Ovary (tissue), 7 donors: ENCODE measurements at regions not wholly inside any gene's neighbourhood (a gene's known extent, or its start where the extent isn't known, plus 50 kb on each side); places are given as distances from the start of the nearest gene placed in this dataset.

ENCODE experiments used
- DNase-seq, 5 donors: peaks; one replicate each; pipeline ENCODE4 v3.0.0-alpha.2; 2019 to 2020
- H3K27ac ChIP-seq, 2 donors: fragments of 200-600 bp; one replicate each; pipeline versions ENCODE4 v1.5.1 to v1.8.0; 2019 to 2022
- H3K27me3 ChIP-seq: fragments of 200-600 bp; one replicate; pipeline ENCODE4 v1.8.0; 2022
- H3K36me3 ChIP-seq: fragments of 200-600 bp; sonication (generic); one replicate; pipeline ENCODE4 v1.5.1; 2019
- H3K4me1 ChIP-seq: one replicate; pipeline ENCODE4 v1.8.1; 2013; ENCODE audit warnings: mild to moderate bottlenecking, moderate library complexity; ENCODE audit not compliant: insufficient read depth
- H3K4me3 ChIP-seq: fragments of 200-600 bp; sonication (generic); one replicate; pipeline ENCODE4 v1.5.1; 2017
- H3K9me3 ChIP-seq, 2 donors: fragments of 200-600 bp in 1 of 2; sonication (generic) in 1 of 2; one replicate each; pipeline versions ENCODE4 v1.5.1 to v1.8.1; 2013 to 2019; ENCODE audit warnings: mild to moderate bottlenecking in 1 of 2, moderate library complexity in 1 of 2
- EP300 ChIP-seq: sonication (generic); formaldehyde crosslinking; IDR thresholded peaks from one replicate; pipeline ENCODE4 v1.6.1; 2017; ENCODE audit warnings: antibody characterized with exemption
- POLR2A ChIP-seq: fragments of 450-650 bp; IDR thresholded peaks from one replicate; pipeline ENCODE4 v1.6.1; 2017; ENCODE audit warnings: antibody characterized with exemption, mild to moderate bottlenecking, moderate library complexity
- WGBS, 3 donors: extraction: QIAGEN DNeasy Blood & Tissue Kit in 1 of 3; methylation state at CpG; one replicate each; pipeline versions ENCODE4 v1.1.5 to v1.1.7; 2013 to 2017; 5-methylcytosine and 5-hydroxymethylcytosine counted together
- intact Hi-C, 4 donors: fragments of 100-400 bp; cut with DNase I; formaldehyde crosslinking; loops; one replicate each; pipeline versions ENCODE4 v1.11.0 to v1.15.1; 2022 to 2023
- TF ChIP-seq, protein P1 (sequence below), 3 donors: fragments of 450-650 bp in 2 of 3; fragments of 200-600 bp in 1 of 3; IDR thresholded peaks; one replicate each; pipeline versions ENCODE4 v1.5.1 to v1.8.0; 2016 to 2022; ENCODE audit warnings: antibody characterized with exemption in 3 of 3, mild to moderate bottlenecking in 1 of 3
- donor health status: DM: no; HTN: no; CAD: no; lungs with moderate emphysema.
- donor health status: DM: no; HTN: no; CAD: no.
- donor health status: Bipolar disorder and iron deficiency.
- donor health status: DM: no; HTN: no; CAD: no.
- donor health status: DM: yes; HTN: yes; CAD: no.

GRCh38 chr2:75328156-75328555 is 128.8 kb upstream of the TACR1 start:
- Histone ChIP-seq H3K4me1 (no peaks in the 10 kb centered on the region), H3K9me3 (no peaks in the 10 kb centered on the region), H3K27ac (no peak overlapping the region), H3K36me3 (no peaks in the 10 kb centered on the region), H3K4me3 (no peak overlapping the region), H3K27me3 (no peaks in the 10 kb centered on the region)
- 93 to 98% (median 95%) methylated on average over 7 of the region's 7 CpGs for WGBS, 3 donors
- no peak for DNase-seq
- intact Hi-C loops: no loop called here
- no peak for TF ChIP-seq EP300
- TF ChIP-seq POLR2A: no peak
- TF ChIP-seq, protein P1, sequence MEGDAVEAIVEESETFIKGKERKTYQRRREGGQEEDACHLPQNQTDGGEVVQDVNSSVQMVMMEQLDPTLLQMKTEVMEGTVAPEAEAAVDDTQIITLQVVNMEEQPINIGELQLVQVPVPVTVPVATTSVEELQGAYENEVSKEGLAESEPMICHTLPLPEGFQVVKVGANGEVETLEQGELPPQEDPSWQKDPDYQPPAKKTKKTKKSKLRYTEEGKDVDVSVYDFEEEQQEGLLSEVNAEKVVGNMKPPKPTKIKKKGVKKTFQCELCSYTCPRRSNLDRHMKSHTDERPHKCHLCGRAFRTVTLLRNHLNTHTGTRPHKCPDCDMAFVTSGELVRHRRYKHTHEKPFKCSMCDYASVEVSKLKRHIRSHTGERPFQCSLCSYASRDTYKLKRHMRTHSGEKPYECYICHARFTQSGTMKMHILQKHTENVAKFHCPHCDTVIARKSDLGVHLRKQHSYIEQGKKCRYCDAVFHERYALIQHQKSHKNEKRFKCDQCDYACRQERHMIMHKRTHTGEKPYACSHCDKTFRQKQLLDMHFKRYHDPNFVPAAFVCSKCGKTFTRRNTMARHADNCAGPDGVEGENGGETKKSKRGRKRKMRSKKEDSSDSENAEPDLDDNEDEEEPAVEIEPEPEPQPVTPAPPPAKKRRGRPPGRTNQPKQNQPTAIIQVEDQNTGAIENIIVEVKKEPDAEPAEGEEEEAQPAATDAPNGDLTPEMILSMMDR (IDR thresholded peaks at IDR 0.05): no peak

GRCh38 chr2:75327334-75327733 is 128.0 kb upstream of the TACR1 start:
- intact Hi-C loops: no loop called here
- H3K9me3 ChIP-seq: no peaks in the 10 kb centered on the region
- 68 to 75% (median 71%) methylated on average over 7 of the region's 7 CpGs for WGBS, 3 donors
- no peak for TF ChIP-seq EP300
- TF ChIP-seq POLR2A: no peak
- TF ChIP-seq, protein P1 (IDR thresholded peaks at IDR 0.05): no peak
- no peaks in the 10 kb centered on the region for H3K4me1 ChIP-seq
- no peaks in the 10 kb centered on the region for H3K36me3 ChIP-seq
- H3K27me3 ChIP-seq: no peaks in the 10 kb centered on the region
- H3K4me3 ChIP-seq: no peak overlapping the region
- no peak overlapping the region for H3K27ac ChIP-seq
- no peak for DNase-seq

DNA sequence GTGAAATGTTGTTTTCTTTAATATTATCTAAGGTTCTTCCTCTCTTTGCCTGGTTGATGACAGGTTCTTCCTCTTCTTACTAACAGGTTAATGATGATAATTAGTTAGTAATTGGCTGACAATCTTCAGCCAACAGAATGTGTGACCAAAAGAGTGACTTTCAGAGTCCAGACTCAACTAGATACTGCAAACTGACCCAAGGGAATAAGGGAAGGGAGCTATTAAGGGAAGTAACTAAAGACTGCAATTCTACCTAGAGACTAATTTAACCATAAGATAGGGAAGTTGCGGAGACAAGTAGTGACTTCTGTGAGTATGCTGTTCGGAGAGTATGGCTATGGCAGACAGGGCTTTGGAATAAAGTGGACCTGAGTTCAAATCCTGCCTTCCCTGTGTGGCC is 127.3 kb upstream of the TACR1 start:
- Histone ChIP-seq H3K9me3 (no peaks in the 10 kb centered on the region), H3K36me3 (no peaks in the 10 kb centered on the region), H3K4me1 (no peaks in the 10 kb centered on the region), H3K27me3 (no peaks in the 10 kb centered on the region), H3K4me3 (no peak overlapping the region), H3K27ac (no peak overlapping the region)
- WGBS, 3 donors: 91 to 100% (median 97%) methylated on average over 2 of the region's 2 CpGs
- intact Hi-C loops: no loop called here
- TF ChIP-seq, protein P1 (IDR thresholded peaks at IDR 0.05): no peak
- no peak for TF ChIP-seq POLR2A
- TF ChIP-seq EP300: no peak
- DNase-seq: no peak

GRCh38 chr2:75325594-75325993 is 126.3 kb upstream of the TACR1 start:
- H3K27ac ChIP-seq: no peak overlapping the region
- WGBS, 3 donors: 82 to 92% (median 86%) methylated on average over 1 of the region's 1 CpG
- H3K4me3 ChIP-seq: no peak overlapping the region
- H3K27me3 ChIP-seq: no peaks in the 10 kb centered on the region
- no peaks in the 10 kb centered on the region for H3K9me3 ChIP-seq
- no peak for TF ChIP-seq EP300
- TF ChIP-seq POLR2A: no peak
- TF ChIP-seq, protein P1 (IDR thresholded peaks at IDR 0.05): no peak
- H3K4me1 ChIP-seq: no peaks in the 10 kb centered on the region
- H3K36me3 ChIP-seq: no peaks in the 10 kb centered on the region
- intact Hi-C loops: no loop called here
- no peak for DNase-seq

- Histone ChIP-seq H3K36me3 (no peaks in the 10 kb centered on the region), H3K4me3 (no peak overlapping the region), H3K4me1 (no peaks in the 10 kb centered on the region), H3K27ac (no peak overlapping the region), H3K27me3 (no peaks in the 10 kb centered on the region), H3K9me3 (no peaks in the 10 kb centered on the region)
- TF ChIP-seq POLR2A (no peak), EP300 (no peak)
- TF ChIP-seq, protein P1 (IDR thresholded peaks at IDR 0.05): no peak
- DNase-seq: no peak
- intact Hi-C loops: no loop called here
These were observed 125.6 kb upstream of the TACR1 start for GRCh38 chr2:75324861-75325284.
